T-helper 17 cell (primary cell): ENCODE measurements at regions not wholly inside any gene's neighbourhood (a gene's known extent, or its start where the extent isn't known, plus 50 kb on each side); places are given as distances from the start of the nearest gene placed in this dataset.

ENCODE experiments used
- ATAC-seq: fragments of 150-1000 bp; cut with Tn5 transposase; 2 replicates; pipeline ENCODE4 v1.10.0; 2021; ENCODE audit warnings: mild to moderate bottlenecking, moderate library complexity
- DNase-seq, 3 donors: peaks; one replicate each; pipeline versions ENCODE4 v3.0.0 to v3.0.0-alpha.2; 2020 to 2021
- H3K9me3 ChIP-seq: one replicate; pipeline ENCODE4 v1.7.0; 2013; ENCODE audit warnings: low read length, mild to moderate bottlenecking; ENCODE audit not compliant: control insufficient read depth, poor library complexity, severe bottlenecking
- H3K27ac Mint-ChIP-seq: one replicate; pipeline ENCODE4 v1.8.0; 2022; ENCODE audit warnings: mild to moderate bottlenecking, moderate library complexity, mixed read lengths
- H3K27me3 Mint-ChIP-seq: one replicate; pipeline ENCODE4 v1.8.0; 2022; ENCODE audit warnings: mixed read lengths
- H3K36me3 Mint-ChIP-seq: one replicate; pipeline ENCODE4 v1.8.0; 2022; ENCODE audit warnings: low read depth, mixed read lengths
- H3K4me1 Mint-ChIP-seq: one replicate; pipeline ENCODE4 v1.8.0; 2022; ENCODE audit warnings: mild to moderate bottlenecking, mixed read lengths
- H3K4me3 Mint-ChIP-seq: one replicate; pipeline ENCODE4 v1.8.0; 2022; ENCODE audit warnings: mild to moderate bottlenecking, moderate library complexity, mixed read lengths

GRCh38 chr13:67735651-67736050, 505.5 kb upstream of the PCDH9 start:
- Mint-ChIP-seq H3K27ac (no peak overlapping the region), H3K4me1 (no peaks in the 10 kb centered on the region), H3K27me3 (no peaks in the 10 kb centered on the region), H3K4me3 (no peak overlapping the region), H3K36me3 (no peaks in the 10 kb centered on the region)
- ATAC-seq (no peak), DNase-seq (no peak)
- H3K9me3 ChIP-seq: no peaks in the 10 kb centered on the region

- no peak for DNase-seq
These were observed 496.8 kb upstream of the PCDH9 start for GRCh38 chr13:67726979-67727378.

GRCh38 chr13:67725999-67726398, 495.9 kb upstream of the PCDH9 start:
- no peaks in the 10 kb centered on the region for H3K27me3 Mint-ChIP-seq
- no peaks in the 10 kb centered on the region for H3K9me3 ChIP-seq
- no peaks in the 10 kb centered on the region for H3K36me3 Mint-ChIP-seq
- no peak for DNase-seq
- ATAC-seq: no peak
- no peak overlapping the region for H3K4me3 Mint-ChIP-seq
- H3K27ac Mint-ChIP-seq: no peak overlapping the region
- no peaks in the 10 kb centered on the region for H3K4me1 Mint-ChIP-seq

More at GRCh38 chr13:67726979-67727378, 496.8 kb upstream of the PCDH9 start:
- no peak overlapping the region for H3K4me3 Mint-ChIP-seq
- no peak for ATAC-seq
- no peak overlapping the region for H3K27ac Mint-ChIP-seq
- no peaks in the 10 kb centered on the region for H3K9me3 ChIP-seq
- H3K36me3 Mint-ChIP-seq: no peaks in the 10 kb centered on the region
- no peaks in the 10 kb centered on the region for H3K4me1 Mint-ChIP-seq
- no peaks in the 10 kb centered on the region for H3K27me3 Mint-ChIP-seq

- Mint-ChIP-seq H3K4me1 (no peaks in the 10 kb centered on the region), H3K27ac (no peak overlapping the region), H3K4me3 (no peak overlapping the region), H3K27me3 (no peaks in the 10 kb centered on the region), H3K36me3 (no peaks in the 10 kb centered on the region)
- ATAC-seq (no peak), DNase-seq (no peak)
- no peaks in the 10 kb centered on the region for H3K9me3 ChIP-seq
These were observed 483.4 kb upstream of the PCDH9 start for GRCh38 chr13:67713571-67713970.

GRCh38 chr13:67696775-67697174, 466.6 kb upstream of the PCDH9 start:
- H3K4me3 Mint-ChIP-seq: no peak overlapping the region
- ATAC-seq: no peak
- no peaks in the 10 kb centered on the region for H3K27me3 Mint-ChIP-seq
- H3K36me3 Mint-ChIP-seq: no peaks in the 10 kb centered on the region
- H3K9me3 ChIP-seq: no peaks in the 10 kb centered on the region
- DNase-seq: no peak
- H3K27ac Mint-ChIP-seq: no peak overlapping the region
- H3K4me1 Mint-ChIP-seq: no peaks in the 10 kb centered on the region

- H3K36me3 Mint-ChIP-seq: no peaks in the 10 kb centered on the region
- DNase-seq: no peak
- H3K4me3 Mint-ChIP-seq: no peak overlapping the region
- H3K27ac Mint-ChIP-seq: no peak overlapping the region
- ATAC-seq: no peak
- no peaks in the 10 kb centered on the region for H3K4me1 Mint-ChIP-seq
- H3K27me3 Mint-ChIP-seq: no peaks in the 10 kb centered on the region
- H3K9me3 ChIP-seq: no peaks in the 10 kb centered on the region
These were observed 434.4 kb upstream of the PCDH9 start for GRCh38 chr13:67664502-67664901.

GRCh38 chr13:67662997-67663396, 432.9 kb upstream of the PCDH9 start:
- DNase-seq (no peak), ATAC-seq (no peak)
- no peak overlapping the region for H3K4me3 Mint-ChIP-seq
- H3K27ac Mint-ChIP-seq: no peak overlapping the region
- H3K36me3 Mint-ChIP-seq: no peaks in the 10 kb centered on the region
- no peaks in the 10 kb centered on the region for H3K9me3 ChIP-seq
- H3K4me1 Mint-ChIP-seq: no peaks in the 10 kb centered on the region
- H3K27me3 Mint-ChIP-seq: no peaks in the 10 kb centered on the region

- no peaks in the 10 kb centered on the region for H3K36me3 Mint-ChIP-seq
- no peaks in the 10 kb centered on the region for H3K4me1 Mint-ChIP-seq
- no peak overlapping the region for H3K4me3 Mint-ChIP-seq
- H3K9me3 ChIP-seq: no peaks in the 10 kb centered on the region
- no peaks in the 10 kb centered on the region for H3K27me3 Mint-ChIP-seq
- DNase-seq (no peak), ATAC-seq (no peak)
- no peak overlapping the region for H3K27ac Mint-ChIP-seq
These were observed 422.8 kb upstream of the PCDH9 start for GRCh38 chr13:67652887-67653286.

- ATAC-seq (no peak), DNase-seq (no peak)
- H3K27ac Mint-ChIP-seq: no peak overlapping the region
- H3K36me3 Mint-ChIP-seq: no peaks in the 10 kb centered on the region
- no peaks in the 10 kb centered on the region for H3K9me3 ChIP-seq
- H3K27me3 Mint-ChIP-seq: no peaks in the 10 kb centered on the region
- no peaks in the 10 kb centered on the region for H3K4me1 Mint-ChIP-seq
- H3K4me3 Mint-ChIP-seq: no peak overlapping the region
These were observed 421.9 kb upstream of the PCDH9 start for GRCh38 chr13:67651908-67652465.

GRCh38 chr13:67650471-67650870, 420.3 kb upstream of the PCDH9 start:
- H3K27ac Mint-ChIP-seq: no peak overlapping the region
- no peak for DNase-seq
- H3K9me3 ChIP-seq: no peaks in the 10 kb centered on the region
- ATAC-seq: no peak
- no peak overlapping the region for H3K4me3 Mint-ChIP-seq
- no peaks in the 10 kb centered on the region for H3K4me1 Mint-ChIP-seq
- H3K36me3 Mint-ChIP-seq: no peaks in the 10 kb centered on the region
- H3K27me3 Mint-ChIP-seq: no peaks in the 10 kb centered on the region

- H3K27ac Mint-ChIP-seq: no peak overlapping the region
- no peaks in the 10 kb centered on the region for H3K36me3 Mint-ChIP-seq
- H3K27me3 Mint-ChIP-seq: no peaks in the 10 kb centered on the region
These were observed 415.8 kb upstream of the PCDH9 start for GRCh38 chr13:67645874-67646467.

GRCh38 chr13:67643516-67644055, 413.4 kb upstream of the PCDH9 start:
- Mint-ChIP-seq H3K27ac (no peak overlapping the region), H3K4me3 (no peak overlapping the region), H3K27me3 (no peaks in the 10 kb centered on the region), H3K4me1 (no peaks in the 10 kb centered on the region), H3K36me3 (no peaks in the 10 kb centered on the region)
- H3K9me3 ChIP-seq: no peaks in the 10 kb centered on the region
- DNase-seq (no peak), ATAC-seq (no peak)

More at GRCh38 chr13:67645874-67646467, 415.8 kb upstream of the PCDH9 start:
- ATAC-seq (no peak), DNase-seq (no peak)
- Mint-ChIP-seq H3K4me1 (no peaks in the 10 kb centered on the region), H3K4me3 (no peak overlapping the region)
- no peaks in the 10 kb centered on the region for H3K9me3 ChIP-seq

GRCh38 chr13:67642657-67643056, 412.5 kb upstream of the PCDH9 start:
- no peaks in the 10 kb centered on the region for H3K9me3 ChIP-seq
- no peak for DNase-seq
- Mint-ChIP-seq H3K4me1 (no peaks in the 10 kb centered on the region), H3K27ac (no peak overlapping the region), H3K4me3 (no peak overlapping the region), H3K36me3 (no peaks in the 10 kb centered on the region), H3K27me3 (no peaks in the 10 kb centered on the region)
- no peak for ATAC-seq

- H3K9me3 ChIP-seq: no peaks in the 10 kb centered on the region
- no peak for DNase-seq
- Mint-ChIP-seq H3K4me1 (no peaks in the 10 kb centered on the region), H3K27ac (no peak overlapping the region), H3K4me3 (no peak overlapping the region), H3K27me3 (no peaks in the 10 kb centered on the region), H3K36me3 (no peaks in the 10 kb centered on the region)
- ATAC-seq: no peak
These were observed 405.6 kb upstream of the PCDH9 start for GRCh38 chr13:67635754-67636153.
